Smooth muscle cell (in vitro differentiated cells): ENCODE measurements at regions not wholly inside any gene's neighbourhood (a gene's known extent, or its start where the extent isn't known, plus 50 kb on each side); places are given as distances from the start of the nearest gene placed in this dataset.

Source experiments
- DNase-seq: peaks from one replicate; lab custom pipeline; 2025; ENCODE audit not compliant: unreplicated experiment; lab: John Stamatoyannopoulos, UW
- H2AFZ ChIP-seq: fragments of 200-600 bp; sonication (generic); 2 replicates; pipeline ENCODE4 v1.6.0; 2016; ENCODE audit warnings: antibody characterized with exemption, low read depth, mild to moderate bottlenecking
- H3F3A ChIP-seq: fragments of 200-600 bp; sonication (generic); 2 replicates; pipeline ENCODE4 v1.6.0; 2017; ENCODE audit warnings: antibody characterized with exemption, low read depth
- H3K27ac ChIP-seq: fragments of 200-600 bp; sonication (generic); 2 replicates; pipeline ENCODE4 v1.5.1; 2016; ENCODE audit warnings: low read depth, mild to moderate bottlenecking
- H3K27me3 ChIP-seq: fragments of 200-600 bp; sonication (generic); 2 replicates; pipeline ENCODE4 v1.6.1; 2016; ENCODE audit warnings: low read depth, mild to moderate bottlenecking
- H3K36me3 ChIP-seq: fragments of 200-600 bp; sonication (generic); 2 replicates; pipeline ENCODE4 v1.5.1; 2016; ENCODE audit warnings: low read depth
- H3K4me1 ChIP-seq: fragments of 200-600 bp; sonication (generic); 2 replicates; pipeline ENCODE4 v1.5.1; 2016; ENCODE audit warnings: low read depth
- H3K4me2 ChIP-seq: fragments of 200-600 bp; sonication (generic); 2 replicates; pipeline ENCODE4 v1.6.0; 2016; ENCODE audit warnings: mild to moderate bottlenecking
- H3K4me3 ChIP-seq: fragments of 200-600 bp; sonication (generic); 2 replicates; pipeline ENCODE4 v1.5.1; 2016; ENCODE audit warnings: mild to moderate bottlenecking
- H3K79me2 ChIP-seq: fragments of 200-600 bp; sonication (generic); 2 replicates; pipeline ENCODE4 v1.6.0; 2016; ENCODE audit warnings: low read depth, mild to moderate bottlenecking
- H3K9ac ChIP-seq: fragments of 200-600 bp; sonication (generic); 2 replicates; pipeline ENCODE4 v1.6.0; 2016; ENCODE audit warnings: low read depth
- H3K9me3 ChIP-seq: fragments of 200-600 bp; sonication (generic); replicated peaks from 2 replicates; pipeline ENCODE4 v1.5.1; 2016; ENCODE audit warnings: low read depth
- H4K20me1 ChIP-seq: fragments of 200-600 bp; sonication (generic); 2 replicates; pipeline ENCODE4 v1.6.0; 2016; ENCODE audit warnings: low read depth
- CTCF ChIP-seq: fragments of 200-600 bp; sonication (generic); IDR thresholded peaks from 2 replicates; pipeline ENCODE4 v1.5.1; 2017; ENCODE audit warnings: borderline replicate concordance, mild to moderate bottlenecking, antibody characterized with exemption; ENCODE audit not compliant: insufficient read depth, poor library complexity, severe bottlenecking
- WGBS: methylation state at CpG from one replicate; pipeline ENCODE4 v1.1.7; 2016; ENCODE audit warnings: low lambda C conversion rate; 5-methylcytosine and 5-hydroxymethylcytosine counted together

GRCh38 chr20:57869951-57870315, 160.1 kb upstream of the PMEPA1 start:
- H3K9me3 ChIP-seq = no peaks in the 10 kb centered on the region
- no peak overlapping the region for H3K9ac ChIP-seq
- no peaks in the 10 kb centered on the region for H3F3A ChIP-seq
- peaks cover 5% of the 10 kb centered on the region for H3K4me1 ChIP-seq
- H3K36me3 ChIP-seq = no peaks in the 10 kb centered on the region
- no peak overlapping the region for H3K27ac ChIP-seq
- no peak overlapping the region for H3K4me2 ChIP-seq
- 83% methylated on average over 9 of the region's 9 CpGs for WGBS
- H3K4me3 ChIP-seq = no peak overlapping the region
- H2AFZ ChIP-seq = no peak overlapping the region
- H3K27me3 ChIP-seq = peaks cover 7% of the 10 kb centered on the region
- no peak for TF ChIP-seq CTCF
- no peak for DNase-seq
- H3K79me2 ChIP-seq = no peaks in the 10 kb centered on the region
- no peaks in the 10 kb centered on the region for H4K20me1 ChIP-seq

GRCh38 chr20:57869291-57869950, 159.6 kb upstream of the PMEPA1 start:
- Histone ChIP-seq H3K9me3 (no peaks in the 10 kb centered on the region), H3K27ac (no peak overlapping the region), H3F3A (no peaks in the 10 kb centered on the region), H2AFZ (no peak overlapping the region), H3K4me1 (peaks cover 5% of the 10 kb centered on the region), H3K79me2 (no peaks in the 10 kb centered on the region), H3K9ac (no peak overlapping the region), H3K4me3 (no peak overlapping the region), H3K36me3 (no peaks in the 10 kb centered on the region), H3K27me3 (peaks cover 11% of the 10 kb centered on the region), H3K4me2 (no peak overlapping the region), H4K20me1 (no peaks in the 10 kb centered on the region)
- 84% methylated on average over 10 of the region's 10 CpGs for WGBS
- no peak for TF ChIP-seq CTCF
- DNase-seq = no peak

GRCh38 chr20:57868310-57868709, 158.5 kb upstream of the PMEPA1 start:
- Histone ChIP-seq H3F3A (no peaks in the 10 kb centered on the region), H3K9ac (no peak overlapping the region), H2AFZ (no peak overlapping the region), H3K79me2 (no peaks in the 10 kb centered on the region), H3K9me3 (no peaks in the 10 kb centered on the region), H3K27ac (no peak overlapping the region), H3K4me3 (no peak overlapping the region), H3K36me3 (no peaks in the 10 kb centered on the region), H3K27me3 (peaks cover 14% of the 10 kb centered on the region), H3K4me1 (peaks cover 5% of the 10 kb centered on the region), H4K20me1 (no peaks in the 10 kb centered on the region), H3K4me2 (no peak overlapping the region)
- no peak for DNase-seq
- TF ChIP-seq CTCF = no peak
- 94% methylated on average over 15 of the region's 15 CpGs for WGBS

- Histone ChIP-seq H3F3A (no peaks in the 10 kb centered on the region), H4K20me1 (no peaks in the 10 kb centered on the region), H3K27ac (no peak overlapping the region), H3K9me3 (no peaks in the 10 kb centered on the region), H3K4me3 (no peak overlapping the region), H3K36me3 (no peaks in the 10 kb centered on the region), H3K4me1 (peaks cover 5% of the 10 kb centered on the region), H2AFZ (no peak overlapping the region), H3K4me2 (no peak overlapping the region), H3K27me3 (peaks cover 14% of the 10 kb centered on the region), H3K79me2 (no peaks in the 10 kb centered on the region), H3K9ac (no peak overlapping the region)
- DNase-seq = no peak
- TF ChIP-seq CTCF = no peak
- 96% methylated on average over 2 of the region's 2 CpGs for WGBS
Measured at GRCh38 chr20:57867807-57868206, 158.0 kb upstream of the PMEPA1 start.
